ENCODE measurements at regions not wholly inside any gene's neighbourhood (a gene's known extent, or its start where the extent isn't known, plus 50 kb on each side); places are given as distances from the start of the nearest gene placed in this dataset.

GRCh38 chr15:87420017-87420416 lies 836.5 kb downstream of the NTRK3 start:
- no peaks in the 10 kb centered on the region for H3K79me2 ChIP-seq (ENCODE audit: insufficient read depth, low read length)
- no peaks in the 10 kb centered on the region for H4K20me1 ChIP-seq (ENCODE audit: insufficient read depth, low read length)
- no peak overlapping the region for H3K4me2 ChIP-seq (ENCODE audit: low read depth, low read length)
- H3K9me3 ChIP-seq (ENCODE audit: low read length), result peaks cover 96% of the 10 kb centered on the region
- H3K9ac ChIP-seq (ENCODE audit: insufficient read depth, low read depth, low read length), result no peak overlapping the region
- ChIA-PET CTCF (ENCODE audit: low intra/inter-chr PET ratio, low total read pairs) (no interaction called here), POLR2A (no interaction called here)
- ATAC-seq (no peak), FAIRE-seq (no peak), DNase-seq (ENCODE audit: low spot score) (no peak)
- BruUV-seq (replicated peaks), result no TSS peak
- H3K4me1 ChIP-seq (ENCODE audit: insufficient read depth, low read length), result no peaks in the 10 kb centered on the region
- in situ Hi-C loops (cut with HindIII; ENCODE audit: extremely low pct_ligation_motif_present, low pct_unique_long_range_greater_than_20kb) (no loop called here), intact Hi-C loops (cut with micrococcal nuclease; ENCODE audit: unreplicated experiment) (no loop called here)
- no peaks in the 10 kb centered on the region for H3K36me3 ChIP-seq (replicated peaks in 1 of 2; ENCODE audit: control insufficient read depth in 1 of 2, insufficient read depth in 2 of 2, low read length in 2 of 2)
- H2AFZ ChIP-seq (ENCODE audit: low read length), result no peak overlapping the region
- TF ChIP-seq PTBP1 (IDR thresholded peaks at IDR 0.05; ENCODE audit: low read depth, low read length, poor library complexity, severe bottlenecking), result no peak
- H3K27me3 ChIP-seq (ENCODE audit: control insufficient read depth in 1 of 2, insufficient read depth in 2 of 2, low read length in 2 of 2), result no peaks in the 10 kb centered on the region
- 2% methylated on average over 2 of the region's 2 CpGs for WGBS (ENCODE audit: low lambda C conversion rate)
- no peak overlapping the region for H3K27ac ChIP-seq (ENCODE audit: extremely low read length, insufficient read depth, low read length)
- no peak overlapping the region for H3K4me3 ChIP-seq (replicated peaks in 1 of 3; ENCODE audit: insufficient read depth in 1 of 3, low read depth in 2 of 3, low read length in 3 of 3)

DNA sequence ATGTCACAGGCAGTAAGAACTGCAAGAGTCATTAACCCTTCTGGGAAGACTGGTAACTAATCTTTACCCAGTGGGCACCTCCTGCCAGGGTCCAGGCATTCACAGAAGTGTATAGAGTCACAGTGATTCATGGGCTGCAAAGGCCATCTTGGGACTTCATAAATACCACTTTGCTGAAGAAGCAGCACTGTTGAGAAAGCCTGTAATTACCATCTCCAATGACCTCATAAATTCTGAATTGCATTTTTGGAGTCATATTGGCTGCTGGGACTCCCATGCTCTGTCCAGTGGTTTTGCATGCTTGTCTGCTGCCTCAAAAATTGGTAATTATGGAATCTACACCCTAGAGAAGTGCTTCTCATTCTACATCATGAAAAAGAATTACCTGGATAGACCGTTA lies 837.2 kb downstream of the NTRK3 start:
- no peak overlapping the region for H2AFZ ChIP-seq (ENCODE audit: low read length)
- 0% methylated on average over 1 of the region's 1 CpG for WGBS (ENCODE audit: low lambda C conversion rate)
- no peak overlapping the region for H3K27ac ChIP-seq (ENCODE audit: extremely low read length, insufficient read depth, low read length)
- ATAC-seq (no peak), DNase-seq (ENCODE audit: low spot score) (no peak), FAIRE-seq (no peak)
- H3K4me1 ChIP-seq (ENCODE audit: insufficient read depth, low read length), result no peaks in the 10 kb centered on the region
- ChIA-PET POLR2A (no interaction called here), CTCF (ENCODE audit: low intra/inter-chr PET ratio, low total read pairs) (no interaction called here)
- H3K4me3 ChIP-seq (replicated peaks in 1 of 3; ENCODE audit: insufficient read depth in 1 of 3, low read depth in 2 of 3, low read length in 3 of 3), result no peak overlapping the region
- no peak overlapping the region for H3K9ac ChIP-seq (ENCODE audit: insufficient read depth, low read depth, low read length)
- no TSS peak for BruUV-seq (replicated peaks)
- no peaks in the 10 kb centered on the region for H3K79me2 ChIP-seq (ENCODE audit: insufficient read depth, low read length)
- in situ Hi-C loops (cut with HindIII; ENCODE audit: extremely low pct_ligation_motif_present, low pct_unique_long_range_greater_than_20kb) (no loop called here), intact Hi-C loops (cut with micrococcal nuclease; ENCODE audit: unreplicated experiment) (no loop called here)
- H3K27me3 ChIP-seq (ENCODE audit: control insufficient read depth in 1 of 2, insufficient read depth in 2 of 2, low read length in 2 of 2), result no peaks in the 10 kb centered on the region
- H3K9me3 ChIP-seq (ENCODE audit: low read length), result peaks cover 96% of the 10 kb centered on the region
- no peaks in the 10 kb centered on the region for H3K36me3 ChIP-seq (replicated peaks in 1 of 2; ENCODE audit: control insufficient read depth in 1 of 2, insufficient read depth in 2 of 2, low read length in 2 of 2)
- H4K20me1 ChIP-seq (ENCODE audit: insufficient read depth, low read length), result no peaks in the 10 kb centered on the region
- H3K4me2 ChIP-seq (ENCODE audit: low read depth, low read length), result no peak overlapping the region
- no peak for TF ChIP-seq ZSCAN12 (CRISPR knock-in tag; IDR thresholded peaks at IDR 0.05)
- TF ChIP-seq ZFP82 (CRISPR knock-in tag; IDR thresholded peaks at IDR 0.05; ENCODE audit: borderline replicate concordance), result no peak
- no peak for TF ChIP-seq MTERF4 (CRISPR knock-in tag; IDR thresholded peaks at IDR 0.05)
- TF ChIP-seq ZNF263 (CRISPR knock-in tag; IDR thresholded peaks at IDR 0.05), result no peak
- no peak for TF ChIP-seq YY1 (IDR thresholded peaks at IDR 0.05; ENCODE audit: insufficient read depth, insufficient replicate concordance, low read depth, low read length)
- TF ChIP-seq IRF2 (CRISPR knock-in tag; IDR thresholded peaks at IDR 0.05), result no peak
- TF ChIP-seq ZNF737 (CRISPR knock-in tag; IDR thresholded peaks at IDR 0.05; ENCODE audit: borderline replicate concordance), result no peak
- TF ChIP-seq, protein P1, sequence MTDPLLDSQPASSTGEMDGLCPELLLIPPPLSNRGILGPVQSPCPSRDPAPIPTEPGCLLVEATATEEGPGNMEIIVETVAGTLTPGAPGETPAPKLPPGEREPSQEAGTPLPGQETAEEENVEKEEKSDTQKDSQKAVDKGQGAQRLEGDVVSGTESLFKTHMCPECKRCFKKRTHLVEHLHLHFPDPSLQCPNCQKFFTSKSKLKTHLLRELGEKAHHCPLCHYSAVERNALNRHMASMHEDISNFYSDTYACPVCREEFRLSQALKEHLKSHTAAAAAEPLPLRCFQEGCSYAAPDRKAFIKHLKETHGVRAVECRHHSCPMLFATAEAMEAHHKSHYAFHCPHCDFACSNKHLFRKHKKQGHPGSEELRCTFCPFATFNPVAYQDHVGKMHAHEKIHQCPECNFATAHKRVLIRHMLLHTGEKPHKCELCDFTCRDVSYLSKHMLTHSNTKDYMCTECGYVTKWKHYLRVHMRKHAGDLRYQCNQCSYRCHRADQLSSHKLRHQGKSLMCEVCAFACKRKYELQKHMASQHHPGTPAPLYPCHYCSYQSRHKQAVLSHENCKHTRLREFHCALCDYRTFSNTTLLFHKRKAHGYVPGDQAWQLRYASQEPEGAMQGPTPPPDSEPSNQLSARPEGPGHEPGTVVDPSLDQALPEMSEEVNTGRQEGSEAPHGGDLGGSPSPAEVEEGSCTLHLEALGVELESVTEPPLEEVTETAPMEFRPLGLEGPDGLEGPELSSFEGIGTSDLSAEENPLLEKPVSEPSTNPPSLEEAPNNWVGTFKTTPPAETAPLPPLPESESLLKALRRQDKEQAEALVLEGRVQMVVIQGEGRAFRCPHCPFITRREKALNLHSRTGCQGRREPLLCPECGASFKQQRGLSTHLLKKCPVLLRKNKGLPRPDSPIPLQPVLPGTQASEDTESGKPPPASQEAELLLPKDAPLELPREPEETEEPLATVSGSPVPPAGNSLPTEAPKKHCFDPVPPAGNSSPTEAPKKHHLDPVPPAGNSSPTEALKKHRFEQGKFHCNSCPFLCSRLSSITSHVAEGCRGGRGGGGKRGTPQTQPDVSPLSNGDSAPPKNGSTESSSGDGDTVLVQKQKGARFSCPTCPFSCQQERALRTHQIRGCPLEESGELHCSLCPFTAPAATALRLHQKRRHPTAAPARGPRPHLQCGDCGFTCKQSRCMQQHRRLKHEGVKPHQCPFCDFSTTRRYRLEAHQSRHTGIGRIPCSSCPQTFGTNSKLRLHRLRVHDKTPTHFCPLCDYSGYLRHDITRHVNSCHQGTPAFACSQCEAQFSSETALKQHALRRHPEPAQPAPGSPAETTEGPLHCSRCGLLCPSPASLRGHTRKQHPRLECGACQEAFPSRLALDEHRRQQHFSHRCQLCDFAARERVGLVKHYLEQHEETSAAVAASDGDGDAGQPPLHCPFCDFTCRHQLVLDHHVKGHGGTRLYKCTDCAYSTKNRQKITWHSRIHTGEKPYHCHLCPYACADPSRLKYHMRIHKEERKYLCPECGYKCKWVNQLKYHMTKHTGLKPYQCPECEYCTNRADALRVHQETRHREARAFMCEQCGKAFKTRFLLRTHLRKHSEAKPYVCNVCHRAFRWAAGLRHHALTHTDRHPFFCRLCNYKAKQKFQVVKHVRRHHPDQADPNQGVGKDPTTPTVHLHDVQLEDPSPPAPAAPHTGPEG (CRISPR knock-in tag; IDR thresholded peaks at IDR 0.05), result no peak

Data from HepG2 (cell line).